ENCODE measurements at regions not wholly inside any gene's neighbourhood (a gene's known extent, or its start where the extent isn't known, plus 50 kb on each side); places are given as distances from the start of the nearest gene placed in this dataset.
"Not testable (repeated sequence)": the region's sequence is repeated elsewhere in the genome, so short reads cannot be mapped to it uniquely, and the experiment has no call there.

- Mint-ChIP-seq H3K4me3 (ENCODE audit: low read depth) (no peak overlapping the region), H3K9me3 (ENCODE audit: low read depth) (no peaks in the 10 kb centered on the region), H3K27me3 (peaks cover 5% of the 10 kb centered on the region), H3K4me1 (ENCODE audit: low read depth) (peaks cover 4% of the 10 kb centered on the region), H3K36me3 (ENCODE audit: insufficient read depth) (no peaks in the 10 kb centered on the region), H3K27ac (no peak overlapping the region)
- TF ChIP-seq CTCF (IDR thresholded peaks at IDR 0.05; ENCODE audit: unreplicated experiment) = no peak
- no peak for DNase-seq (ENCODE audit: low spot score, unreplicated experiment)
Measured at GRCh38 chr22:23418159-23418788, 161.8 kb downstream of the IGLL1 start.

GRCh38 chr22:23417327-23417726, 162.8 kb downstream of the IGLL1 start:
- H3K27ac Mint-ChIP-seq; H3K4me3 Mint-ChIP-seq (ENCODE audit: low read depth); H3K4me1 Mint-ChIP-seq (ENCODE audit: low read depth); H3K9me3 Mint-ChIP-seq (ENCODE audit: low read depth); DNase-seq (ENCODE audit: low spot score, unreplicated experiment); H3K27me3 Mint-ChIP-seq; H3K36me3 Mint-ChIP-seq (ENCODE audit: insufficient read depth): not testable (repeated sequence)

- H3K36me3 Mint-ChIP-seq (ENCODE audit: insufficient read depth); DNase-seq (ENCODE audit: low spot score, unreplicated experiment); H3K9me3 Mint-ChIP-seq (ENCODE audit: low read depth); H3K4me1 Mint-ChIP-seq (ENCODE audit: low read depth); H3K4me3 Mint-ChIP-seq (ENCODE audit: low read depth); H3K27me3 Mint-ChIP-seq; H3K27ac Mint-ChIP-seq: not testable (repeated sequence)
Measured at GRCh38 chr22:23416169-23416690, 163.9 kb downstream of the IGLL1 start.

- Mint-ChIP-seq H3K27me3 (peaks cover 5% of the 10 kb centered on the region), H3K36me3 (ENCODE audit: insufficient read depth) (no peaks in the 10 kb centered on the region), H3K27ac (no peak overlapping the region), H3K4me3 (ENCODE audit: low read depth) (no peak overlapping the region), H3K9me3 (ENCODE audit: low read depth) (no peaks in the 10 kb centered on the region), H3K4me1 (ENCODE audit: low read depth) (peaks cover 8% of the 10 kb centered on the region)
- no peak for TF ChIP-seq CTCF (IDR thresholded peaks at IDR 0.05; ENCODE audit: unreplicated experiment)
- no peak for DNase-seq (ENCODE audit: low spot score, unreplicated experiment)
Measured at GRCh38 chr22:23415490-23415851, 164.6 kb downstream of the IGLL1 start.

- Mint-ChIP-seq H3K27me3 (peaks cover 5% of the 10 kb centered on the region), H3K4me3 (ENCODE audit: low read depth) (no peak overlapping the region), H3K4me1 (ENCODE audit: low read depth) (peaks cover 8% of the 10 kb centered on the region), H3K36me3 (ENCODE audit: insufficient read depth) (no peaks in the 10 kb centered on the region), H3K27ac (no peak overlapping the region), H3K9me3 (ENCODE audit: low read depth) (no peaks in the 10 kb centered on the region)
- DNase-seq (ENCODE audit: low spot score, unreplicated experiment) = no peak
- no peak for TF ChIP-seq CTCF (IDR thresholded peaks at IDR 0.05; ENCODE audit: unreplicated experiment)
Measured at GRCh38 chr22:23414727-23415489, 165.2 kb downstream of the IGLL1 start.

GRCh38 chr22:23411739-23412138, 168.4 kb downstream of the IGLL1 start:
- no peak for DNase-seq (ENCODE audit: low spot score, unreplicated experiment)
- Mint-ChIP-seq H3K36me3 (ENCODE audit: insufficient read depth) (no peaks in the 10 kb centered on the region), H3K9me3 (ENCODE audit: low read depth) (no peaks in the 10 kb centered on the region), H3K4me3 (ENCODE audit: low read depth) (no peak overlapping the region), H3K27me3 (no peaks in the 10 kb centered on the region), H3K27ac (no peak overlapping the region), H3K4me1 (ENCODE audit: low read depth) (peaks cover 8% of the 10 kb centered on the region)
- TF ChIP-seq CTCF (IDR thresholded peaks at IDR 0.05; ENCODE audit: unreplicated experiment) = no peak

All from progenitor cell of endocrine pancreas (in vitro differentiated cells).